HEK293 (cell line): ENCODE measurements at regions not wholly inside any gene's neighbourhood (a gene's known extent, or its start where the extent isn't known, plus 50 kb on each side); places are given as distances from the start of the nearest gene placed in this dataset.

Experiments
- CTCF ChIA-PET: fragments of 350-600 bp; formaldehyde crosslinking; extraction: SDS; loops from one replicate; lab custom pipeline; 2021; ENCODE audit warnings: antibody characterized with exemption; lab: Yijun Ruan, JAX
- POLR2A ChIA-PET: fragments of 300-600 bp; formaldehyde crosslinking; extraction: SDS; loops from one replicate; lab custom pipeline; 2020; ENCODE audit warnings: antibody characterized with exemption, inconsistent platforms; lab: Yijun Ruan, JAX
- H3K27ac ChIP-seq: fragments of 200-500 bp; sonication (Bioruptor generic); 2 replicates; pipeline ENCODE4 v1.5.1; 2014; ENCODE audit warnings: low read depth, low read length, control low read depth, inconsistent platforms; ENCODE audit errors: extremely low read depth
- H3K36me3 ChIP-seq, 2 experiments: fragments of 200-500 bp in 1 of 2; sonication (Bioruptor generic) in 1 of 2; 1 replicate in 1 of 2; 2 replicates in 1 of 2; pipeline ENCODE4 v1.5.1; 2014 to 2017; ENCODE audit warnings: inconsistent platforms in 2 of 2, low read length in 2 of 2; ENCODE audit not compliant: control insufficient read depth in 2 of 2, insufficient read depth in 1 of 2
- H3K4me1 ChIP-seq: fragments of 200-500 bp; sonication (Bioruptor generic); 2 replicates; pipeline ENCODE4 v1.5.1; 2014; ENCODE audit warnings: mild to moderate bottlenecking, low read length, inconsistent platforms; ENCODE audit not compliant: control insufficient read depth, insufficient read depth
- H3K4me3 ChIP-seq: 2 replicates; pipeline ENCODE4 v1.5.1; 2011; ENCODE audit warnings: low read depth, mild to moderate bottlenecking, control low read depth, low read length, moderate library complexity
- H3K9me3 ChIP-seq: fragments of 200-500 bp; sonication (Bioruptor generic); 2 replicates; pipeline ENCODE4 v1.5.1; 2014; ENCODE audit warnings: low read depth, low read length, inconsistent platforms; ENCODE audit not compliant: control insufficient read depth, insufficient read depth
- KLF10 ChIP-seq: fragments of 450-650 bp; IDR thresholded peaks from 2 replicates; pipeline ENCODE4 v1.5.1; 2018; ENCODE audit warnings: missing biosample characterization, mild to moderate bottlenecking, missing genetic modification characterization
- MZF1 ChIP-seq: fragments of 450-650 bp; formaldehyde crosslinking; IDR thresholded peaks from 2 replicates; pipeline ENCODE4 v1.5.1; 2017; ENCODE audit warnings: missing biosample characterization, missing genetic modification characterization, borderline replicate concordance
- SALL2 ChIP-seq: fragments of 450-650 bp; formaldehyde crosslinking; IDR thresholded peaks from 2 replicates; pipeline ENCODE4 v1.5.0; 2017; ENCODE audit warnings: missing biosample characterization, mild to moderate bottlenecking, missing genetic modification characterization, borderline replicate concordance
- SCRT1 ChIP-seq: fragments of 450-650 bp; formaldehyde crosslinking; IDR thresholded peaks from 2 replicates; pipeline ENCODE4 v1.5.1; 2016; ENCODE audit warnings: missing biosample characterization, missing genetic modification characterization, borderline replicate concordance
- SCRT2 ChIP-seq: fragments of 450-650 bp; formaldehyde crosslinking; IDR thresholded peaks from 2 replicates; pipeline ENCODE4 v1.5.1; 2016; ENCODE audit warnings: missing biosample characterization, missing genetic modification characterization
- SP2 ChIP-seq: fragments of 450-650 bp; formaldehyde crosslinking; IDR thresholded peaks from 2 replicates; pipeline ENCODE4 v1.5.1; 2016; ENCODE audit warnings: missing biosample characterization, missing genetic modification characterization
- SP7 ChIP-seq: fragments of 450-650 bp; formaldehyde crosslinking; IDR thresholded peaks from 2 replicates; pipeline ENCODE4 v1.5.1; 2016; ENCODE audit warnings: missing biosample characterization, missing genetic modification characterization
- ZNF138 ChIP-seq: fragments of 450-650 bp; formaldehyde crosslinking; IDR thresholded peaks from 2 replicates; pipeline ENCODE4 v1.5.1; 2016; ENCODE audit warnings: missing biosample characterization, missing genetic modification characterization, borderline replicate concordance
- ZNF169 ChIP-seq: fragments of 450-650 bp; formaldehyde crosslinking; IDR thresholded peaks from 2 replicates; pipeline ENCODE4 v1.5.1; 2016; ENCODE audit warnings: missing biosample characterization, missing genetic modification characterization
- ZNF175 ChIP-seq: fragments of 450-650 bp; formaldehyde crosslinking; IDR thresholded peaks from 2 replicates; pipeline ENCODE4 v1.5.1; 2016; ENCODE audit warnings: missing biosample characterization, missing genetic modification characterization
- ZNF292 ChIP-seq: fragments of 450-650 bp; formaldehyde crosslinking; IDR thresholded peaks from 2 replicates; pipeline ENCODE4 v1.5.1; 2016; ENCODE audit warnings: low read depth, missing biosample characterization, missing genetic modification characterization, borderline replicate concordance
- ZNF324 ChIP-seq: fragments of 450-650 bp; formaldehyde crosslinking; IDR thresholded peaks from 2 replicates; pipeline ENCODE4 v1.5.1; 2016; ENCODE audit warnings: missing biosample characterization, missing genetic modification characterization
- ZNF354C ChIP-seq: fragments of 450-650 bp; formaldehyde crosslinking; IDR thresholded peaks from 2 replicates; pipeline ENCODE4 v1.5.1; 2016; ENCODE audit warnings: missing biosample characterization, missing genetic modification characterization, low read depth, borderline replicate concordance
- ZNF514 ChIP-seq: fragments of 450-650 bp; formaldehyde crosslinking; IDR thresholded peaks from 2 replicates; pipeline ENCODE4 v1.5.1; 2016; ENCODE audit warnings: missing biosample characterization, missing genetic modification characterization
- ZNF561 ChIP-seq: fragments of 450-650 bp; IDR thresholded peaks from 2 replicates; pipeline ENCODE4 v1.5.1; 2018; ENCODE audit warnings: missing biosample characterization, missing genetic modification characterization, borderline replicate concordance
- ZNF677 ChIP-seq: fragments of 450-650 bp; IDR thresholded peaks from 2 replicates; pipeline ENCODE4 v1.5.0; 2018; ENCODE audit warnings: missing biosample characterization, mild to moderate bottlenecking, missing genetic modification characterization, moderate library complexity
- ZNF777 ChIP-seq: fragments of 450-650 bp; formaldehyde crosslinking; IDR thresholded peaks from 2 replicates; pipeline ENCODE4 v1.5.1; 2017; ENCODE audit warnings: missing biosample characterization, missing genetic modification characterization, borderline replicate concordance
- TF ChIP-seq, protein P1 (sequence below): fragments of 450-650 bp; formaldehyde crosslinking; IDR thresholded peaks from 2 replicates; pipeline ENCODE4 v1.5.1; 2017; ENCODE audit warnings: missing biosample characterization, missing genetic modification characterization
- TF ChIP-seq, protein P2 (sequence below): fragments of 450-650 bp; IDR thresholded peaks from 2 replicates; pipeline ENCODE4 v1.5.1; 2018; ENCODE audit warnings: missing biosample characterization, mild to moderate bottlenecking, missing genetic modification characterization
- TF ChIP-seq, protein P3 (sequence below): fragments of 450-650 bp; formaldehyde crosslinking; IDR thresholded peaks from 2 replicates; pipeline ENCODE4 v1.5.1; 2016; ENCODE audit warnings: missing biosample characterization, missing genetic modification characterization

DNA sequence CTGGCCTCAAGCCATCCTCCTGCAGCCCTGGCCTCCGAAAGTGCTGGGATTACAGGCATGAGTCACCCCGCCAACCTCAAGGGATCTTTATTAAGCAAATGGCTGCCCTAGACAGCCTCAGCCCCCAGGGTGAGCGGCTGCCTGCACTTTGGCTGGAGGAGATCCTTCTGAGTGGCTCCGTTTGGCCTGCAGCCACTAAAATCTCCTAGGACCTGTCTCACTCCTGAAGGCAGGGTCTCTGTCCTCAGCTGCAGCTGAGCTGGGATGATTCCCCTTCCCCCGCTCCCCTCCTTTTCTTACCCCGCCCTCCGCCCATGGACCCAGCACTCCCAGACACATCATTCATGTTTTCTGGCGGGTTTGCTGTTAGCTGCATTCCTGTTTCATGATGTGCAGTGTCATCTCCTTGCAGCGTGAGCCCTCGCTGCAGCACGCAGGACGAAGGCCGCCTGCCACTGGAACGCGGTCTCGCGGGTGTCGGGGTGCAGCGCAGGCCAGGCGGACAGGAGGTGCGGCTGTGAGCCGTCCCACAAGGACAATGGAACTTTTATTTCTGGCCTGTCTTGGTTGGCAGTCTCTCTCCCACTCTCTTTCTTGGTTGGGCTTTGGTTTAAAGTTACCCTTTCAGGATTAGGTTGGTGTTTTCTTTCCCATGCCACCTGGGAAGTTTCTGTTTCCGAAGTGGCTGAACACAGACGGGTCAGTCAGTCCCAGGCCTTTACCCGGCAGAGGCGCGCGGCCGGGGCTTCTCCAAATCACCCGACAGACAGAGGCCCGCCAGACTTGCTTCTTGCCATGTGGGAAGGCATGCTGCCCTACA is 137.1 kb downstream of the FOXD1 start (continued):
- peak; percentile 44; the same call in 1 of the 2 replicates for TF ChIP-seq MZF1 (tag by site-specific recombination)
- TF ChIP-seq, protein P1, sequence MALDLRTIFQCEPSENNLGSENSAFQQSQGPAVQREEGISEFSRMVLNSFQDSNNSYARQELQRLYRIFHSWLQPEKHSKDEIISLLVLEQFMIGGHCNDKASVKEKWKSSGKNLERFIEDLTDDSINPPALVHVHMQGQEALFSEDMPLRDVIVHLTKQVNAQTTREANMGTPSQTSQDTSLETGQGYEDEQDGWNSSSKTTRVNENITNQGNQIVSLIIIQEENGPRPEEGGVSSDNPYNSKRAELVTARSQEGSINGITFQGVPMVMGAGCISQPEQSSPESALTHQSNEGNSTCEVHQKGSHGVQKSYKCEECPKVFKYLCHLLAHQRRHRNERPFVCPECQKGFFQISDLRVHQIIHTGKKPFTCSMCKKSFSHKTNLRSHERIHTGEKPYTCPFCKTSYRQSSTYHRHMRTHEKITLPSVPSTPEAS: no peak
- TF ChIP-seq, protein P2, sequence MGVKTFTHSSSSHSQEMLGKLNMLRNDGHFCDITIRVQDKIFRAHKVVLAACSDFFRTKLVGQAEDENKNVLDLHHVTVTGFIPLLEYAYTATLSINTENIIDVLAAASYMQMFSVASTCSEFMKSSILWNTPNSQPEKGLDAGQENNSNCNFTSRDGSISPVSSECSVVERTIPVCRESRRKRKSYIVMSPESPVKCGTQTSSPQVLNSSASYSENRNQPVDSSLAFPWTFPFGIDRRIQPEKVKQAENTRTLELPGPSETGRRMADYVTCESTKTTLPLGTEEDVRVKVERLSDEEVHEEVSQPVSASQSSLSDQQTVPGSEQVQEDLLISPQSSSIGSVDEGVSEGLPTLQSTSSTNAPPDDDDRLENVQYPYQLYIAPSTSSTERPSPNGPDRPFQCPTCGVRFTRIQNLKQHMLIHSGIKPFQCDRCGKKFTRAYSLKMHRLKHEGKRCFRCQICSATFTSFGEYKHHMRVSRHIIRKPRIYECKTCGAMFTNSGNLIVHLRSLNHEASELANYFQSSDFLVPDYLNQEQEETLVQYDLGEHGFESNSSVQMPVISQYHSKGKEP (tag by site-specific recombination): 0 out of 2 replicates have a peak, but pooled peaks have one; percentile 18
- TF ChIP-seq ZNF324 (tag by site-specific recombination): no peak
- TF ChIP-seq ZNF175 (tag by site-specific recombination): no peak
- no peak for TF ChIP-seq ZNF138 (tag by site-specific recombination)
- no peak for TF ChIP-seq SALL2 (tag by site-specific recombination)
- no peak for TF ChIP-seq ZNF561 (tag by site-specific recombination)

DNA sequence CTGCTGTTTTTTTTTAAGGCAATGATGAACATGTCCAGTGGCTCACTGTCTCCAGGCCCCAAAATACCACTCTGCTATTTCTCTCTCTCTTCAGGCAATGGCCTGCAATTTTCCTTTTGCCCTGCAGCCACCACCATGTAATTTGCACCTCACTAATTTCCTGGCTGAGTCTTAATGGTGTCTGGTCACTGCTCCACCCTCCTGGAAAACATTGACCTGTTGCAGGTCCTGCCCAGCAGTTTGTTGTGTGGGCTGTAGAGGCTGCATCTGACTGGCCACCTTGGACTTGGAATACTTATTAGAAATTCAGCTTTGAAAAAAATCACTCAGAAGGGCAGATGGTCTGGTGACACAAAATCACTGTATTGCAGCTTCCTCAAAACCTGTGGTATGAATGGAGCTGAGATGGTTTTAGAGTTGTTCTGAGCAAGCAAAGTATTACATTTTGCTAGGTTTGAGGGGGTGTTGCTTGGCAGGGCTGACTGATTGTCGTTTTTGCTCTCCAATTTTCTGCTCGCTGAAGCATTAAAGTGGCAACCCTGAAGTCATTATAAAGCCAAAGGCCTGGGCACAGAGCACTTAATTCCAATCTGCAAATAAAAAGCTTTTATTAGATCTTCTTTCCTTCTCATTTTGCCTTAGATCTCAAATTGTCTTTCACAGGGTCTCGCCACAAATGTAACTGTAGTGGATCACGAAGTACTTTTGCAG is 134.8 kb downstream of the TMEM174 start:
- TF ChIP-seq ZNF677 (tag by site-specific recombination) (no peak), SP7 (tag by site-specific recombination) (peak; percentile 28; the same call in 1 of the 2 replicates), ZNF514 (tag by site-specific recombination) (no peak), SCRT1 (peak; percentile 63; the same call in 1 of the 2 replicates), KLF10 (no peak), SCRT2 (peak; percentile 85)
- TF ChIP-seq, all 188 proteins: peak for 3
- H3K4me3 ChIP-seq: no peak overlapping the region
- no peak overlapping the region for H3K27ac ChIP-seq
- POLR2A ChIA-PET: interaction anchor here (0.8 kb wide), 1 partner anchor 141 kb away, joined by 3 read pairs; the partner anchor contains the start of gene FOXD1
- peaks cover 10% of the 10 kb centered on the region; the same call in 1 of the 2 replicates for H3K4me1 ChIP-seq
- CTCF ChIA-PET: interaction anchor here (0.6 to 2.0 kb wide), 5 partner anchors 9 to 972 kb away, joined by 3 to 9 read pairs (median 3); no protein-coding TSS in a partner anchor
- H3K36me3 ChIP-seq: no peaks in the 10 kb centered on the region
- no peaks in the 10 kb centered on the region for H3K9me3 ChIP-seq

DNA sequence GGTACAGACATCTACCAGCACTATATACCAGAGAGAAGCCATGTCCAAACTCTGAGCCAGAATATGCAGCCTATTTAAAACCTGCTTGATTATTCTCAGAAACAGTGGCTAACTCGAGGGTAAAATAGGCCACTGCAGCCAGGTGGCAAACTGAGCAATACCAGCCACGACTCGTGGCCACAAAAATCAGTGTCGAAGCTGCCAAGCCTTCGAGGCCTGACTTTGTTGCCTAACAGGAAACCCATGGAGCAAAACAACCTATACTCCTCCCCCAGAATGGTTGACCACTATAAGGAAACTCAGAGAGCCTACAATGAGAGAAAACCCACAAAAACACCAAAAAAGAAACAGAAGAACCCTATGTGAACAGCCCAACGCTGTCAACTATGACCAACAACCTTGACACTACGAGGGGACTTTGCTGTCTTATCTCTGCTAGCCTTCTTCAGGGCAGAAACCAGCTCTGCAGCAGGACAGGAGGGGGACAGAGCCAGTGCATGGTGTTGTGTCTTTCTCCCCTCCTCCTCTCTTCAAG is 133.8 kb downstream of the TMEM174 start:
- Histone ChIP-seq H3K27ac (no peak overlapping the region), H3K36me3 (no peaks in the 10 kb centered on the region), H3K9me3 (no peaks in the 10 kb centered on the region), H3K4me3 (no peak overlapping the region), H3K4me1 (peaks cover 10% of the 10 kb centered on the region; the same call in 1 of the 2 replicates)
- no peak for TF ChIP-seq ZNF169 (tag by site-specific recombination)
- TF ChIP-seq ZNF777 (tag by site-specific recombination): no peak
- no peak for TF ChIP-seq ZNF292 (tag by site-specific recombination)
- TF ChIP-seq, protein P3, sequence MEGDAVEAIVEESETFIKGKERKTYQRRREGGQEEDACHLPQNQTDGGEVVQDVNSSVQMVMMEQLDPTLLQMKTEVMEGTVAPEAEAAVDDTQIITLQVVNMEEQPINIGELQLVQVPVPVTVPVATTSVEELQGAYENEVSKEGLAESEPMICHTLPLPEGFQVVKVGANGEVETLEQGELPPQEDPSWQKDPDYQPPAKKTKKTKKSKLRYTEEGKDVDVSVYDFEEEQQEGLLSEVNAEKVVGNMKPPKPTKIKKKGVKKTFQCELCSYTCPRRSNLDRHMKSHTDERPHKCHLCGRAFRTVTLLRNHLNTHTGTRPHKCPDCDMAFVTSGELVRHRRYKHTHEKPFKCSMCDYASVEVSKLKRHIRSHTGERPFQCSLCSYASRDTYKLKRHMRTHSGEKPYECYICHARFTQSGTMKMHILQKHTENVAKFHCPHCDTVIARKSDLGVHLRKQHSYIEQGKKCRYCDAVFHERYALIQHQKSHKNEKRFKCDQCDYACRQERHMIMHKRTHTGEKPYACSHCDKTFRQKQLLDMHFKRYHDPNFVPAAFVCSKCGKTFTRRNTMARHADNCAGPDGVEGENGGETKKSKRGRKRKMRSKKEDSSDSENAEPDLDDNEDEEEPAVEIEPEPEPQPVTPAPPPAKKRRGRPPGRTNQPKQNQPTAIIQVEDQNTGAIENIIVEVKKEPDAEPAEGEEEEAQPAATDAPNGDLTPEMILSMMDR: no peak
- no peak for TF ChIP-seq ZNF354C (tag by site-specific recombination)
- TF ChIP-seq SP2 (tag by site-specific recombination): no peak
- ChIA-PET POLR2A (interaction anchor here (0.8 kb wide), 1 partner anchor 142 kb away, joined by 4 read pairs; the partner anchor contains the start of gene FOXD1), CTCF (interaction anchor here (0.6 to 1.0 kb wide), 2 partner anchors 145 to 147 kb away, joined by 3 to 4 read pairs; no protein-coding TSS in a partner anchor)
